Endodermal cell (in vitro differentiated cells): ENCODE measurements at regions not wholly inside any gene's neighbourhood (a gene's known extent, or its start where the extent isn't known, plus 50 kb on each side); places are given as distances from the start of the nearest gene placed in this dataset.

Experiments
- DNase-seq: peaks from one replicate; pipeline ENCODE4 v3.0.0-alpha.2; 2017
- H3K27ac ChIP-seq: 2 replicates; pipeline ENCODE4 v1.5.1; 2013; ENCODE audit warnings: mild to moderate bottlenecking, low read depth, low read length, moderate library complexity
- H3K27me3 ChIP-seq: 2 replicates; pipeline ENCODE4 v1.6.1; 2013; ENCODE audit warnings: mild to moderate bottlenecking, low read length, moderate library complexity; ENCODE audit not compliant: insufficient read depth, control insufficient read depth, poor library complexity, severe bottlenecking
- H3K36me3 ChIP-seq: 2 replicates; pipeline ENCODE4 v1.7.0; 2013; ENCODE audit warnings: mild to moderate bottlenecking, low read length, moderate library complexity; ENCODE audit not compliant: control insufficient read depth, insufficient read depth
- H3K4me1 ChIP-seq: one replicate; pipeline ENCODE4 v1.7.0; 2013; ENCODE audit warnings: low read length; ENCODE audit not compliant: control insufficient read depth, insufficient read depth
- H3K4me3 ChIP-seq: 2 replicates; pipeline ENCODE4 v1.5.1; 2013; ENCODE audit warnings: mild to moderate bottlenecking, low read length, moderate library complexity
- H3K9ac ChIP-seq: 2 replicates; pipeline ENCODE4 v1.6.1; 2013; ENCODE audit warnings: mild to moderate bottlenecking, low read length, moderate library complexity; ENCODE audit not compliant: poor library complexity, severe bottlenecking; ENCODE audit errors: extremely low read depth
- H3K9me3 ChIP-seq: 2 replicates; pipeline ENCODE4 v1.6.1; 2013; ENCODE audit warnings: mild to moderate bottlenecking, low read length, moderate library complexity; ENCODE audit not compliant: control insufficient read depth
- H3K27ac Mint-ChIP-seq: 2 replicates; pipeline ENCODE4 v1.8.0; 2020; ENCODE audit warnings: mixed read lengths
- H3K27me3 Mint-ChIP-seq: 2 replicates; pipeline ENCODE4 v1.8.0; 2021; ENCODE audit warnings: mild to moderate bottlenecking, mixed read lengths; ENCODE audit not compliant: insufficient read depth
- H3K36me3 Mint-ChIP-seq: 2 replicates; pipeline ENCODE4 v1.8.0; 2020; ENCODE audit warnings: low read depth, mixed read lengths
- H3K4me1 Mint-ChIP-seq: 2 replicates; pipeline ENCODE4 v1.8.0; 2020; ENCODE audit warnings: mixed read lengths
- H3K4me3 Mint-ChIP-seq: 2 replicates; pipeline ENCODE4 v1.8.0; 2020; ENCODE audit warnings: mild to moderate bottlenecking, moderate library complexity, mixed read lengths
- H3K9me3 Mint-ChIP-seq: 2 replicates; pipeline ENCODE4 v1.8.0; 2020; ENCODE audit warnings: mild to moderate bottlenecking, mixed read lengths
- WGBS, 2 experiments: methylation state at CpG; one replicate each; pipeline versions ENCODE4 v1.1.5 to v1.1.7; 2013; ENCODE audit warnings: missing lambda C conversion rate in 2 of 2, mixed read lengths in 1 of 2; ENCODE audit not compliant: insufficient coverage in 1 of 2, insufficient read length in 1 of 2; 5-methylcytosine and 5-hydroxymethylcytosine counted together
- TF ChIP-seq, protein P1 (sequence below): fragments of 200-600 bp; sonication (generic); conservative IDR thresholded peaks from 2 replicates; pipeline ENCODE4 v1.5.0; 2021; ENCODE audit warnings: antibody characterized with exemption, mild to moderate bottlenecking

DNA sequence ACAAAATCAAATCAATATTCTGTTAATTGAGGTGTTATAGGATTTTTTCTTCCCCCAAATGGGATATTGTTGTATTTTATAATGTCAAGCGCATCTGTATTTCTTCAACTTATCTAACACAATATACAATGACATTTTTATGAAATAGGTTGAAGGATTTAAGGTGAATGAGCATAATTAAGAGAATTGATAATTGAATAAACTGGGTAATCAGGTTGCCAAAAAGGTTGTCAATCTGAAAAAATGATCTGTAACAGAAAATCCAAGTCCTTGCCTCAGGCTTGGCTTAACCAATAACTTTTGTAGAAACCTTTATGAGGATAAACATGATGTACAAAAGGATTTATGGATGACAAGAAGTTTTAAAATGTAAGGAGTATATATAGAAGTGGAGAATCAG lies 1101.7 kb upstream of the EYS start:
- no peaks in the 10 kb centered on the region for H3K36me3 ChIP-seq
- TF ChIP-seq, protein P1, sequence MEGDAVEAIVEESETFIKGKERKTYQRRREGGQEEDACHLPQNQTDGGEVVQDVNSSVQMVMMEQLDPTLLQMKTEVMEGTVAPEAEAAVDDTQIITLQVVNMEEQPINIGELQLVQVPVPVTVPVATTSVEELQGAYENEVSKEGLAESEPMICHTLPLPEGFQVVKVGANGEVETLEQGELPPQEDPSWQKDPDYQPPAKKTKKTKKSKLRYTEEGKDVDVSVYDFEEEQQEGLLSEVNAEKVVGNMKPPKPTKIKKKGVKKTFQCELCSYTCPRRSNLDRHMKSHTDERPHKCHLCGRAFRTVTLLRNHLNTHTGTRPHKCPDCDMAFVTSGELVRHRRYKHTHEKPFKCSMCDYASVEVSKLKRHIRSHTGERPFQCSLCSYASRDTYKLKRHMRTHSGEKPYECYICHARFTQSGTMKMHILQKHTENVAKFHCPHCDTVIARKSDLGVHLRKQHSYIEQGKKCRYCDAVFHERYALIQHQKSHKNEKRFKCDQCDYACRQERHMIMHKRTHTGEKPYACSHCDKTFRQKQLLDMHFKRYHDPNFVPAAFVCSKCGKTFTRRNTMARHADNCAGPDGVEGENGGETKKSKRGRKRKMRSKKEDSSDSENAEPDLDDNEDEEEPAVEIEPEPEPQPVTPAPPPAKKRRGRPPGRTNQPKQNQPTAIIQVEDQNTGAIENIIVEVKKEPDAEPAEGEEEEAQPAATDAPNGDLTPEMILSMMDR: no peak
- no peaks in the 10 kb centered on the region for H3K27me3 ChIP-seq
- H3K9me3 ChIP-seq: no peaks in the 10 kb centered on the region
- Mint-ChIP-seq H3K4me1 (no peaks in the 10 kb centered on the region), H3K36me3 (no peaks in the 10 kb centered on the region), H3K9me3 (no peaks in the 10 kb centered on the region), H3K27me3 (no peaks in the 10 kb centered on the region), H3K27ac (no peak overlapping the region), H3K4me3 (no peak overlapping the region)
- H3K4me1 ChIP-seq: no peaks in the 10 kb centered on the region
- no CpG with 5 or more reads among the region's 1 CpG for WGBS, 2 experiments
- H3K27ac ChIP-seq: no peak overlapping the region
- DNase-seq: no peak
- H3K9ac ChIP-seq: no peak overlapping the region
- H3K4me3 ChIP-seq: no peak overlapping the region

DNA sequence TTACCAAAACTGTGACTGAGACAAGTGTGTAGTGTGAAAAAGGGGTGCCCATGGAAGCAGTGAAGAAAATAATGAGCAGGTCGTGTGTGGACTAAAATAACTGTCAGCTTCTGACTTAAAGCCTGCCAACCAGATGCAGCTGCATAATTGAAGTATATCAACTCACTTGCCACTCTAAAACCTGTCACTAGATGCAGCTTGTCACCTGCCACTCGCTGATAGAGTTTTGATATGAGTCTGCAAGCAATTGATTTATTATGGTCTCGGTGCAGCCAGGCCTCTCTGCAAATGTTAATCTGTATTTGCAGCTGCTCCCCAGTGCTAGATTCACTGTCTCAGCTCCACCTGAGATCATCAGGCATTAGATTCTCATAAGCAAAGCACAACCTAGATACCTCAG lies 1090.0 kb upstream of the EYS start:
- no peak overlapping the region for H3K27ac Mint-ChIP-seq
- H3K9me3 Mint-ChIP-seq: peaks cover 2% of the 10 kb centered on the region
- TF ChIP-seq, protein P1: no peak
- H3K4me1 Mint-ChIP-seq: no peaks in the 10 kb centered on the region
- Histone ChIP-seq H3K36me3 (no peaks in the 10 kb centered on the region), H3K9me3 (no peaks in the 10 kb centered on the region), H3K27ac (no peak overlapping the region), H3K4me3 (no peak overlapping the region), H3K27me3 (no peaks in the 10 kb centered on the region), H3K9ac (no peak overlapping the region), H3K4me1 (no peaks in the 10 kb centered on the region)
- H3K36me3 Mint-ChIP-seq: no peaks in the 10 kb centered on the region
- no peak for DNase-seq
- no peak overlapping the region for H3K4me3 Mint-ChIP-seq
- H3K27me3 Mint-ChIP-seq: peaks cover 1% of the 10 kb centered on the region
- WGBS, 2 experiments: 60 to 79% methylated on average over 1 to 3 of the region's 3 CpGs

DNA sequence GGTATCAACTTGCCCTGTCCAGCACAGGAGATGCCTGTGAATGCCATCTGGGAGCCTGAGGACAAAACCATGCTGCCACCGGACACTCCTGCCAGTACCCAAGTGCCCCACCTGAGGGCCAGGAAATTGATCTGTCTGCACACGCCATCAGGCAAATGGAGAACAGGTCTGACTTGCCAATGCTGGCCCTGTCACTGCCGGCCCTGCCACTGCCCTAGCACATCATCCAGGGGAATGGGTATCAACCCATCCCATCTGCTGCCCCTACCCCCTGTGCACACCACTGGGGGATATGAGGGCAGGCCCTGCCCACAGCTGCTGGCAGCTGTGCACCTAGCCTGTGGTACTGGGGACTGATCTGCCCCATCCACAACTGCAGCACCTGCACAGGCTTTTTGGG lies 1081.6 kb upstream of the EYS start:
- TF ChIP-seq, protein P1: no peak
- no peaks in the 10 kb centered on the region for H3K27me3 Mint-ChIP-seq
- H3K9me3 Mint-ChIP-seq: no peaks in the 10 kb centered on the region

More for the DNA sequence above, 1081.6 kb upstream of the EYS start:
- Histone ChIP-seq H3K4me3 (no peak overlapping the region), H3K9me3 (no peaks in the 10 kb centered on the region), H3K27ac (no peak overlapping the region), H3K9ac (no peak overlapping the region), H3K27me3 (no peaks in the 10 kb centered on the region), H3K36me3 (no peaks in the 10 kb centered on the region), H3K4me1 (no peaks in the 10 kb centered on the region)
- H3K27ac Mint-ChIP-seq: no peak overlapping the region
- no peaks in the 10 kb centered on the region for H3K4me1 Mint-ChIP-seq
- no peak overlapping the region for H3K4me3 Mint-ChIP-seq
- no peak for DNase-seq
- no peaks in the 10 kb centered on the region for H3K36me3 Mint-ChIP-seq
- WGBS, 2 experiments: 100% methylated on average over 3 of the region's 3 CpGs; no CpG with 5 or more reads in 1 of the 2 experiments
